ENCODE measurements at regions not wholly inside any gene's neighbourhood (a gene's known extent, or its start where the extent isn't known, plus 50 kb on each side); places are given as distances from the start of the nearest gene placed in this dataset.

GRCh38 chr9:29609282-29609681 lies 2036.0 kb upstream of the C9orf72 start:
- H3K27ac ChIP-seq (ENCODE audit: insufficient read depth, low read depth, low read length), result no peak overlapping the region
- DNase-seq (ENCODE audit: low read depth, low spot score), result no peak
- no peaks in the 10 kb centered on the region for H3K27me3 ChIP-seq (ENCODE audit: control insufficient read depth in 2 of 2, insufficient read depth in 2 of 2, low read length in 2 of 2)
- no peaks in the 10 kb centered on the region for H3K9me1 ChIP-seq (replicated peaks; ENCODE audit: control insufficient read depth, extremely low read depth, insufficient read depth, low read length)
- dilution Hi-C loops (cut with MboI; ENCODE audit: extremely low pct_ligation_motif_present, low sequenced_read_pairs), result no loop called here
- H3K9me3 ChIP-seq (replicated peaks; ENCODE audit: control insufficient read depth, insufficient read depth, low read length), result no peaks in the 10 kb centered on the region
- no peak overlapping the region for H3K4me2 ChIP-seq (ENCODE audit: insufficient read depth, low read length)
- no peak overlapping the region for H2AFZ ChIP-seq (ENCODE audit: low read depth, low read length)
- no peaks in the 10 kb centered on the region for H4K20me1 ChIP-seq (replicated peaks; ENCODE audit: control insufficient read depth, extremely low read depth, insufficient read depth, low read length)
- BruUV-seq (replicated peaks), result no TSS peak
- ChIA-PET POLR2A (no interaction called here), CTCF (no interaction called here)
- no peaks in the 10 kb centered on the region for H3K4me1 ChIP-seq (ENCODE audit: control insufficient read depth, extremely low read depth, insufficient read depth, low read length)
- intact Hi-C loops (cut with micrococcal nuclease), result no loop called here
- TF ChIP-seq FOS (IDR thresholded peaks at IDR 0.05; ENCODE audit: borderline replicate concordance, insufficient read depth, low read length), result no peak
- no peaks in the 10 kb centered on the region for H3K36me3 ChIP-seq (ENCODE audit: control insufficient read depth in 2 of 2, extremely low read depth in 1 of 2, insufficient read depth in 2 of 2, low read length in 2 of 2)
- H3K79me2 ChIP-seq (ENCODE audit: control insufficient read depth, insufficient read depth, low read length), result no peaks in the 10 kb centered on the region
- H3K9ac ChIP-seq (replicated peaks; ENCODE audit: extremely low read depth, insufficient read depth, low read length), result no peak overlapping the region
- FAIRE-seq, result no peak
- H3K4me3 ChIP-seq (replicated peaks in 1 of 3; ENCODE audit: insufficient read depth in 1 of 3, low read depth in 1 of 3, low read length in 3 of 3), result no peak overlapping the region

GRCh38 chr9:29613773-29614172 lies 2040.5 kb upstream of the C9orf72 start:
- FAIRE-seq (no peak), DNase-seq (ENCODE audit: low read depth, low spot score) (no peak)
- ChIA-PET CTCF (no interaction called here), POLR2A (no interaction called here)
- Histone ChIP-seq H3K79me2 (ENCODE audit: control insufficient read depth, insufficient read depth, low read length) (no peaks in the 10 kb centered on the region), H3K4me3 (replicated peaks in 1 of 3; ENCODE audit: insufficient read depth in 1 of 3, low read depth in 1 of 3, low read length in 3 of 3) (no peak overlapping the region), H3K36me3 (ENCODE audit: control insufficient read depth in 2 of 2, extremely low read depth in 1 of 2, insufficient read depth in 2 of 2, low read length in 2 of 2) (no peaks in the 10 kb centered on the region), H3K27ac (ENCODE audit: insufficient read depth, low read depth, low read length) (no peak overlapping the region), H4K20me1 (replicated peaks; ENCODE audit: control insufficient read depth, extremely low read depth, insufficient read depth, low read length) (no peaks in the 10 kb centered on the region), H3K4me2 (ENCODE audit: insufficient read depth, low read length) (no peak overlapping the region), H3K27me3 (ENCODE audit: control insufficient read depth in 2 of 2, insufficient read depth in 2 of 2, low read length in 2 of 2) (no peaks in the 10 kb centered on the region), H2AFZ (ENCODE audit: low read depth, low read length) (no peak overlapping the region), H3K9me1 (replicated peaks; ENCODE audit: control insufficient read depth, extremely low read depth, insufficient read depth, low read length) (no peaks in the 10 kb centered on the region), H3K9me3 (replicated peaks; ENCODE audit: control insufficient read depth, insufficient read depth, low read length) (no peaks in the 10 kb centered on the region), H3K4me1 (ENCODE audit: control insufficient read depth, extremely low read depth, insufficient read depth, low read length) (no peaks in the 10 kb centered on the region), H3K9ac (replicated peaks; ENCODE audit: extremely low read depth, insufficient read depth, low read length) (no peak overlapping the region)
- TF ChIP-seq POLR2AphosphoS5 (IDR thresholded peaks at IDR 0.05; ENCODE audit: insufficient read depth, low read depth, low read length) (no peak), FOS (IDR thresholded peaks at IDR 0.05; ENCODE audit: borderline replicate concordance, insufficient read depth, low read length) (no peak), CTCF (IDR thresholded peaks at IDR 0.05; ENCODE audit: extremely low read depth in 1 of 2, insufficient read depth in 1 of 2, low read depth in 1 of 2, low read length in 2 of 2) (no peak), POLR2A (IDR thresholded peaks at IDR 0.05; ENCODE audit: low read depth, low read length) (no peak), JUN (IDR thresholded peaks at IDR 0.05; ENCODE audit: borderline replicate concordance, insufficient read depth, insufficient read length, low read depth) (no peak), GATA2 (IDR thresholded peaks at IDR 0.05; ENCODE audit: insufficient read depth, insufficient read length, low read depth, low read length) (no peak), EZH2 (IDR thresholded peaks at IDR 0.05; ENCODE audit: borderline replicate concordance, low read depth, low read length, severe bottlenecking) (no peak), MAX (IDR thresholded peaks at IDR 0.05; ENCODE audit: insufficient read depth, insufficient read length) (no peak), MYC (IDR thresholded peaks at IDR 0.05; ENCODE audit: low read depth, low read length) (no peak)
- dilution Hi-C loops (cut with MboI; ENCODE audit: extremely low pct_ligation_motif_present, low sequenced_read_pairs) (no loop called here), intact Hi-C loops (cut with micrococcal nuclease) (no loop called here)
- no TSS peak for BruUV-seq (replicated peaks)
